ENCODE measurements at regions not wholly inside any gene's neighbourhood (a gene's known extent, or its start where the extent isn't known, plus 50 kb on each side); places are given as distances from the start of the nearest gene placed in this dataset.
A peak's percentile ranks its signal among the peaks of the same experiment; 100 is the strongest.

- peak in 1 of 2 experiments; percentile 17 for DNase-seq
Measured at GRCh38 chr5:35416217-35416988, 186.1 kb upstream of the PRLR start.

- DNase-seq: no peak
Measured at GRCh38 chr5:35415309-35415708, 185.0 kb upstream of the PRLR start.

GRCh38 chr5:35409361-35409760, 179.1 kb upstream of the PRLR start:
- no peak for DNase-seq

GRCh38 chr5:35408146-35408545, 177.9 kb upstream of the PRLR start:
- no peak for DNase-seq

GRCh38 chr5:35407697-35408096, 177.4 kb upstream of the PRLR start:
- DNase-seq: no peak

- DNase-seq: no peak
Measured at GRCh38 chr5:35405938-35406337, 175.7 kb upstream of the PRLR start.

GRCh38 chr5:35404701-35405100, 174.4 kb upstream of the PRLR start:
- DNase-seq: no peak

GRCh38 chr5:35393901-35394300, 163.6 kb upstream of the PRLR start:
- DNase-seq: no peak

- DNase-seq: no peak
Measured at GRCh38 chr5:35384658-35385057, 154.4 kb upstream of the PRLR start.

GRCh38 chr5:35383041-35383440, 152.8 kb upstream of the PRLR start:
- no peak for DNase-seq

- no peak for DNase-seq
Measured at GRCh38 chr5:35377653-35378052, 147.4 kb upstream of the PRLR start.

- DNase-seq: no peak
Measured at GRCh38 chr5:35374584-35374983, 144.3 kb upstream of the PRLR start.

- DNase-seq: no peak
Measured at GRCh38 chr5:35373249-35373648, 143.0 kb upstream of the PRLR start.

GRCh38 chr5:35372482-35372881, 142.2 kb upstream of the PRLR start:
- no peak for DNase-seq

GRCh38 chr5:35371951-35372426, 141.7 kb upstream of the PRLR start:
- no peak for DNase-seq

GRCh38 chr5:35370871-35371270, 140.6 kb upstream of the PRLR start:
- DNase-seq: no peak

GRCh38 chr5:35369965-35370790, 139.9 kb upstream of the PRLR start:
- peak; percentile 55 to 62 for DNase-seq

GRCh38 chr5:35367526-35367925, 137.2 kb upstream of the PRLR start:
- no peak for DNase-seq

GRCh38 chr5:35365758-35366157, 135.5 kb upstream of the PRLR start:
- no peak for DNase-seq

GRCh38 chr5:35364350-35364749, 134.1 kb upstream of the PRLR start:
- no peak for DNase-seq

GRCh38 chr5:35363387-35363965, 133.2 kb upstream of the PRLR start:
- DNase-seq: no peak

GRCh38 chr5:35362772-35363171, 132.5 kb upstream of the PRLR start:
- no peak for DNase-seq

- DNase-seq: no peak
Measured at GRCh38 chr5:35360671-35361070, 130.4 kb upstream of the PRLR start.

GRCh38 chr5:35359859-35360258, 129.6 kb upstream of the PRLR start:
- DNase-seq: no peak
